ENCODE measurements at regions not wholly inside any gene's neighbourhood (a gene's known extent, or its start where the extent isn't known, plus 50 kb on each side); places are given as distances from the start of the nearest gene placed in this dataset.

GRCh38 chr5:2617461-2617860 is 134.0 kb downstream of the IRX2 start:
- FAIRE-seq (no peak), DNase-seq (ENCODE audit: low read depth) (no peak)
- TF ChIP-seq CTCF (IDR thresholded peaks at IDR 0.05; ENCODE audit: insufficient read depth, low read length, severe bottlenecking) = no peak
- H3K27me3 ChIP-seq (ENCODE audit: control insufficient read depth, insufficient read depth, low read length) = no peaks in the 10 kb centered on the region
- no peak overlapping the region for H3K4me3 ChIP-seq (ENCODE audit: low read depth, low read length)
- no peaks in the 10 kb centered on the region for H3K36me3 ChIP-seq (ENCODE audit: control insufficient read depth, insufficient read depth, low read length)

DNA sequence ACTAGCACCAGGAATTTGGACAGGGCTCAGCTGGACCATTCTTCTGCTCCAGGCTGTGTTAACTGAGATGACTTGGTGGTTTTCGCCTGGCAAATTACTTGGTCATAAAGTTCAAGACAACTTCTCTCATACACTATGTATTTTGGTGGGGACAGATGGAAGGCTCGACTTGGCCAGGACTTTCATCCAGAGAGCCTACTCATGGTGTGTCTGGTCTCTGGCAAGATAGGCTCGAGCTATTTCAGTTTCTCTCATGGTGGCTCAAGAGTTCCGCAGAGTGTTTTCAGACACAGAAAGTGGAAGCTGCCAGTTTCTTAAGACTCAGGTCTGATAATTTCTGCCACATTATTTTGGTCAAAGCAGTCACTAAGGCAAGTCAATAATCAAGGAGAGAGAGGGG is 135.6 kb downstream of the IRX2 start:
- Histone ChIP-seq H3K27me3 (ENCODE audit: control insufficient read depth, insufficient read depth, low read length) (no peaks in the 10 kb centered on the region), H3K4me3 (ENCODE audit: low read depth, low read length) (no peak overlapping the region), H3K36me3 (ENCODE audit: control insufficient read depth, insufficient read depth, low read length) (no peaks in the 10 kb centered on the region)
- no peak for FAIRE-seq
- no peak for TF ChIP-seq CTCF (IDR thresholded peaks at IDR 0.05; ENCODE audit: insufficient read depth, low read length, severe bottlenecking)
- no peak for DNase-seq (ENCODE audit: low read depth)

GRCh38 chr5:2614571-2614970 is 136.9 kb downstream of the IRX2 start:
- Histone ChIP-seq H3K4me3 (ENCODE audit: low read depth, low read length) (no peak overlapping the region), H3K27me3 (ENCODE audit: control insufficient read depth, insufficient read depth, low read length) (no peaks in the 10 kb centered on the region), H3K36me3 (ENCODE audit: control insufficient read depth, insufficient read depth, low read length) (no peaks in the 10 kb centered on the region)
- FAIRE-seq (no peak), DNase-seq (ENCODE audit: low read depth) (no peak)
- TF ChIP-seq CTCF (IDR thresholded peaks at IDR 0.05; ENCODE audit: insufficient read depth, low read length, severe bottlenecking) = no peak

GRCh38 chr5:2611659-2612058 is 139.8 kb downstream of the IRX2 start:
- Histone ChIP-seq H3K36me3 (ENCODE audit: control insufficient read depth, insufficient read depth, low read length) (no peaks in the 10 kb centered on the region), H3K27me3 (ENCODE audit: control insufficient read depth, insufficient read depth, low read length) (no peaks in the 10 kb centered on the region), H3K4me3 (ENCODE audit: low read depth, low read length) (no peak overlapping the region)
- FAIRE-seq (no peak), DNase-seq (ENCODE audit: low read depth) (no peak)
- no peak for TF ChIP-seq CTCF (IDR thresholded peaks at IDR 0.05; ENCODE audit: insufficient read depth, low read length, severe bottlenecking)

DNA sequence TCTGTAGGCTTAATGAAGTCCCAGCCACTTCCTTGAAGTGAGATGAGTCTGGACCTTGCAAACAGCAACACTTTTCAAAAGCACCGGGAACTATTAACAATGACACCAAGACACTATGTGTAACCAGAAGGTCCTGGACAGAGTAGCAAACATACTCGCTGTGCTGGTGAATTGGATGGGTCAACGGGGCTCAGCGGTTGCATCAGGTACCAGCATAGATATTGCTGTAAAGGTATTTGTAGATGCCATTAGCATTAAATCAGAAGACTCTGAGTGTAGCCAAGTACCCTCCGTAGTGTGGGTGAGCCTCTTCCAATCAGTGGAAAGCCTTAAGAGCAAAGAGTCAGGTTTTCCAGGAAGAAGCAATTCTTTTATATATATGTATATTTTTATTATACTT is 140.5 kb downstream of the IRX2 start:
- H3K27me3 ChIP-seq (ENCODE audit: control insufficient read depth, insufficient read depth, low read length) = no peaks in the 10 kb centered on the region
- H3K4me3 ChIP-seq (ENCODE audit: low read depth, low read length) = no peak overlapping the region
- DNase-seq (ENCODE audit: low read depth) = no peak
- no peak for FAIRE-seq
- TF ChIP-seq CTCF (IDR thresholded peaks at IDR 0.05; ENCODE audit: insufficient read depth, low read length, severe bottlenecking) = no peak
- H3K36me3 ChIP-seq (ENCODE audit: control insufficient read depth, insufficient read depth, low read length) = no peaks in the 10 kb centered on the region

DNA sequence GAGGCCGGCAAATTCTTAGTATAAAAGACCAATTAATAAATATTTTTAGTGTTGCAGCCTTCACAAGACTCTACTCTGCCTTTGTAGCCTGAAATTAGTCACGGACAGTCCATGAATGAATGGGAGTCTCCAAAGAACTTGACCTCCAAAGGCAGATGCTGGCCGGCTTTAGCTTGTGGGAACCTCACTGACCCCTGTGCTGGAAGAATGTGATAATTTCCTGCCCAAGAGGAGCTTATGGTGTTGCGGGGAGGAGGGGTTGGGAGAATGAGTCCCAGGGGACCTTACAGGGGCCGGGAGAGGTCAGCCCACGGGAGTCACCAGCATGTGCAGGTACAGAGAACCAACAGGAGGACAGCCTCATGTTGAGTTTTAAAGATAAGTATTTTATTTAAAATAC is 143.1 kb downstream of the IRX2 start:
- no peak for TF ChIP-seq CTCF (IDR thresholded peaks at IDR 0.05; ENCODE audit: insufficient read depth, low read length, severe bottlenecking)
- H3K4me3 ChIP-seq (ENCODE audit: low read depth, low read length) = no peak overlapping the region
- no peak for FAIRE-seq
- H3K36me3 ChIP-seq (ENCODE audit: control insufficient read depth, insufficient read depth, low read length) = no peaks in the 10 kb centered on the region
- no peak for DNase-seq (ENCODE audit: low read depth)
- H3K27me3 ChIP-seq (ENCODE audit: control insufficient read depth, insufficient read depth, low read length) = no peaks in the 10 kb centered on the region
